MM.1S (cell line): ENCODE measurements at regions not wholly inside any gene's neighbourhood (a gene's known extent, or its start where the extent isn't known, plus 50 kb on each side); places are given as distances from the start of the nearest gene placed in this dataset.

Experiments used
- EZH2 ChIP-seq: fragments of 300-600 bp; sonication (generic); optimal IDR thresholded peaks from 2 replicates; pipeline ENCODE3; 2017; ENCODE audit warnings: low read depth, mild to moderate bottlenecking, antibody characterized with exemption, low read length, mixed read lengths
- EZH2phosphoT487 ChIP-seq: fragments of 300-600 bp; sonication (generic); IDR thresholded peaks from 2 replicates; pipeline ENCODE4 v1.6.1; 2018; ENCODE audit warnings: antibody characterized with exemption, low read length
- TF ChIP-seq, protein P1 (sequence below): fragments of 300-600 bp; sonication (generic); IDR thresholded peaks from 2 replicates; pipeline ENCODE4 v1.5.1; 2016; ENCODE audit warnings: antibody characterized with exemption, low read length, mixed read lengths

DNA sequence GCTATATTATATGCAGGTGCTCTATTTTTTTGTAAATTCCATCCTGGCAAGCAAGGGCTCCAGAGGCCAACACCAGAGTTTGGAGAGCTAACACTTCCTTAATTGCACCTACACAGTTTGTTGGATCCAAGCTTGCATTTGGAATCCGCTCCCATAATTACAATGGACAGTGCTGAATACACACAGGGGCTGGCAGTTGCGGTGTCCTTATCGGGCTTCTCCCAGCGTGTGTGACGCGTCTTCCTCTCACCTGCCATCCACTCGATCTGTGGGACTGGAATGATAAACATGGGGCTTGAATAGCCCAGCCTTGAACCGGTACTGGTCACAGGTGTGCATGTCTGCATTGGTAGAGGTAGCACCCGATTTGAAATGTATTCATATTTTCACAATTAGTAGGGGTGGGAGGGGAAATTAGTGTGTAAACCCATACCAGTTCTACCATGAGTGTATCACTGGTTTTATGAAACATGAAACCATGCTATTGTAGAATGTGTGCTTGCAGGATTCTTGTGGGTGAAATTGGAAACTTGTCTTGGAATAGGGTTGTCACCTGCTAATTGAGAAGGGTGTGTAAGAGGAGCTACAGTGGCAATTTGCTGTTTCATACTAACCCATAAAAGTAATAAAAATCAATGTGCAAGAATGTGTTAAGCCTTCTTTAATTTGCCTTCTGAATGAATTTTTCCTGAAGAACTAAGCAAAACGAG lies 316.5 kb downstream of the WDR11 start:
- no peak for TF ChIP-seq EZH2
- TF ChIP-seq, protein P1, sequence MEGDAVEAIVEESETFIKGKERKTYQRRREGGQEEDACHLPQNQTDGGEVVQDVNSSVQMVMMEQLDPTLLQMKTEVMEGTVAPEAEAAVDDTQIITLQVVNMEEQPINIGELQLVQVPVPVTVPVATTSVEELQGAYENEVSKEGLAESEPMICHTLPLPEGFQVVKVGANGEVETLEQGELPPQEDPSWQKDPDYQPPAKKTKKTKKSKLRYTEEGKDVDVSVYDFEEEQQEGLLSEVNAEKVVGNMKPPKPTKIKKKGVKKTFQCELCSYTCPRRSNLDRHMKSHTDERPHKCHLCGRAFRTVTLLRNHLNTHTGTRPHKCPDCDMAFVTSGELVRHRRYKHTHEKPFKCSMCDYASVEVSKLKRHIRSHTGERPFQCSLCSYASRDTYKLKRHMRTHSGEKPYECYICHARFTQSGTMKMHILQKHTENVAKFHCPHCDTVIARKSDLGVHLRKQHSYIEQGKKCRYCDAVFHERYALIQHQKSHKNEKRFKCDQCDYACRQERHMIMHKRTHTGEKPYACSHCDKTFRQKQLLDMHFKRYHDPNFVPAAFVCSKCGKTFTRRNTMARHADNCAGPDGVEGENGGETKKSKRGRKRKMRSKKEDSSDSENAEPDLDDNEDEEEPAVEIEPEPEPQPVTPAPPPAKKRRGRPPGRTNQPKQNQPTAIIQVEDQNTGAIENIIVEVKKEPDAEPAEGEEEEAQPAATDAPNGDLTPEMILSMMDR: no peak
- no peak for TF ChIP-seq EZH2phosphoT487
